ENCODE measurements at regions not wholly inside any gene's neighbourhood (a gene's known extent, or its start where the extent isn't known, plus 50 kb on each side); places are given as distances from the start of the nearest gene placed in this dataset.

DNA sequence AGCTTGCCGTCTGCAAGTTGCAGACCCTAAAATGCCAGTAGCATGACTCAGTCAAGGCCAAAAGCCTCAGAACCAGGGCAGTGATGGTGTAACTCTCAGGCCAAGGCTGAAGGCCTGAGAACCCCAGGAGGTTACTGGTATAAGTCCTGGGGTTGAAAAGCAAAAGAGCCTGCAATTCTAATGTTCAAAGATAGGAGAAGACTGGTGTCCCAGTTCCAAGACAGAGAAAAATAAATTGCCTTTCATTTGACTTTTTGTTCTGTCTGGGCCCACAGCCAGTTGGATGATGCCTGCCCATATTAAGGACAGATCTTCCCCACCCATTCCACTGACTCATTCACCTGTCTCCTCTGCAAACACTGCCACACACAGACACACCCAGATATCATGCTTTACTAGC, 673.2 kb downstream of the CDH18 start:
- H3K4me1 Mint-ChIP-seq (ENCODE audit: low read depth), result no peaks in the 10 kb centered on the region
- H3K9me3 Mint-ChIP-seq, result peaks cover 34% of the 10 kb centered on the region
- H3K27ac Mint-ChIP-seq, result no peak overlapping the region
- DNase-seq (ENCODE audit: low spot score), result no peak
- no peaks in the 10 kb centered on the region for H3K27me3 Mint-ChIP-seq (ENCODE audit: low read depth)
- no peaks in the 10 kb centered on the region for H3K36me3 Mint-ChIP-seq (ENCODE audit: low read depth)
- H3K4me3 Mint-ChIP-seq, result no peak overlapping the region

DNA sequence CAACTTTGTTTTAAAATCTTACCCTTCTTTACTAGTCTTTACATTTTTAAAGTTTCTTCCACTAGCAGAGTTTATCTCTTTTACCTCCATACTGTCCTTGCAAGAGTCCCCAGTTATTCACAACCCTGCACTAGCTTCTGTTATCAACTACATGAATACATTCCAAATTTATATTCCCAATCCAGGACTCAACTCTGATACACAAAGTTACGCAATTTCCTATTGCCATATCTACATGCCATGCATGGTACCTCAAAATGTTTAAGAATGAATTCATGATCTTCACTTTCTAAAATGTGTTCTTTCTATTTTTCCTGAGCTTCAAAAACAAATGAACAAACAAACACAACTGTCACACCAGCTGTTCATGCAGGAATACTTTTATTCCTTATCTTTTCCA, 668.7 kb downstream of the CDH18 start:
- H3K4me3 Mint-ChIP-seq, result no peak overlapping the region
- no peak for DNase-seq (ENCODE audit: low spot score)
- H3K27ac Mint-ChIP-seq, result no peak overlapping the region
- H3K36me3 Mint-ChIP-seq (ENCODE audit: low read depth), result no peaks in the 10 kb centered on the region
- no peaks in the 10 kb centered on the region for H3K4me1 Mint-ChIP-seq (ENCODE audit: low read depth)
- no peaks in the 10 kb centered on the region for H3K27me3 Mint-ChIP-seq (ENCODE audit: low read depth)
- peaks cover 23% of the 10 kb centered on the region for H3K9me3 Mint-ChIP-seq

DNA sequence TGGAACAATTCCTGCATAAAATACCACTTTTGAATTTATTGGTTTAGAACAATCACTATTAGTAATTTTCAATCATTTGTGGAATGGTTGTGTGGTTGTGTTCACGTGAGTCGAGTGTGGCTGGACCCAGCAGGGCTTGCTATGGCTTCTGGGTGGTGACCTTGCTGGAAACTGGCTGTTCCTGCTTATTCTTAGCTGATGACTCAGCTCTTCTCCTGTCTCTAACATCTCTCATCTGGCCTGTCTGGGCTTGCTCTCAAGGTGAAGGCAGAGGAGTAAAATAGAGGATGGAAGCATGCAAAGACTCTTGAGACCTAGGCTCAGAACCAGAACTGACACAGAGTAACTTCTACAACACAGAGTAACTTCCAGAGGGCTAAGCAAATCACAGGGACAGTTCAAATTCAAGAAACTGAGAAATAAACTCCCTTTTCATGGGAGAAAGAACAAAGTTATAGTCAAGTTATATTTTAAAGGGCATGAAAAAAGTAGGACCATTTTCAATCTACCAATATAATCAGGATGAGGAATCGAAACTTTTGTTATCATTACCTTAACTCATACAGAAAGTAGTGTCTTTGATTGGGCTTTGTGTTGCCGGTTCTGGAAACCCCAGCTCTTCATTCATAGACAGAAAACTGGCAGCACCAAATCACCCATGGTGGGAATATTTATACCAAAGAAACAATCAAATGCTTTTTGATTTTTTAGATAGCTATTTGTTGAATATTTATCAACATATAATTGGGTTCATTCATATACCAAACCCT, 665.1 kb downstream of the CDH18 start:
- H3K27ac Mint-ChIP-seq, result no peak overlapping the region
- H3K36me3 Mint-ChIP-seq (ENCODE audit: low read depth), result no peaks in the 10 kb centered on the region
- no peaks in the 10 kb centered on the region for H3K27me3 Mint-ChIP-seq (ENCODE audit: low read depth)
- H3K4me3 Mint-ChIP-seq, result no peak overlapping the region
- H3K4me1 Mint-ChIP-seq (ENCODE audit: low read depth), result no peaks in the 10 kb centered on the region
- H3K9me3 Mint-ChIP-seq, result peaks cover 23% of the 10 kb centered on the region
- no peak for DNase-seq (ENCODE audit: low spot score)

DNA sequence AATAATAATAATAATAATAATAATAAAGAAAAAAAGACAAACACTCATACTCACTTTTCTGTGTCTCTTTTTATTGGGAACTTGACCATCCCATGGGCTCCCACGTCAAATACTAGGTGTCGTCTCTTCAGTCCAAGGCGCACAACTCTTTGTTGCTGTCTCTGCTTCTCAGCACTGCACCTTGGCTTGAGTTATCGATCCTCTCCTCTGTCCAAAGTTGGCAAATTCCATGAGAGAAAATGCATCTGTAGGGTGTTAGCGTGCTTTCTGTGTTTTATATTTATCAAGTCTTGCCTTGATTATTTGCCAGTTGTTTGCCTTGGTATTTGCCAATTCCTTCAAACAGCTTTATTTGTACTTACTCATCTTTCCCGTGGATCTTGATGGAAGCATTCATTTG, 653.7 kb downstream of the CDH18 start:
- Mint-ChIP-seq H3K4me1 (ENCODE audit: low read depth) (no peaks in the 10 kb centered on the region), H3K36me3 (ENCODE audit: low read depth) (no peaks in the 10 kb centered on the region), H3K9me3 (peaks cover 36% of the 10 kb centered on the region), H3K27me3 (ENCODE audit: low read depth) (no peaks in the 10 kb centered on the region), H3K4me3 (no peak overlapping the region), H3K27ac (no peak overlapping the region)
- DNase-seq (ENCODE audit: low spot score), result no peak

DNA sequence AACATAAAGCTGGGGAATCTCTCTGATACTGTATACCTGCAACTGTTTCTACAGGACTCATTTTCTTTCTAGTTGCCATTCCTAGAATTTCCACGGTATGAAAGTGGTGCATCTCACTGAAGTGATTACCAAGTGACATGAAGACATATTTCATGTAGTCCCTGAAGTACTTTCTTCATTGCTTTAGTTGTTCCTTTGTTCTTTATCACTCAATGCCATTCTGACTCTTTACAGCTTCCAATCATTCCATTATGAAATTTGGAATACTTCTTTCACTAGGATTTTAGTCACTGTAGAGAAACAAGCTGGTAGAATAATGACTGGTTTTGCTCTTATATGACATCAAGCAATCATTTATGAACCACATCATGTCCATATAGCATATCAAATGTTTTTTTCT, 645.1 kb downstream of the CDH18 start:
- peaks cover 26% of the 10 kb centered on the region for H3K9me3 Mint-ChIP-seq
- DNase-seq (ENCODE audit: low spot score), result no peak
- H3K4me3 Mint-ChIP-seq, result no peak overlapping the region
- no peaks in the 10 kb centered on the region for H3K27me3 Mint-ChIP-seq (ENCODE audit: low read depth)
- no peaks in the 10 kb centered on the region for H3K4me1 Mint-ChIP-seq (ENCODE audit: low read depth)
- no peak overlapping the region for H3K27ac Mint-ChIP-seq
- H3K36me3 Mint-ChIP-seq (ENCODE audit: low read depth), result no peaks in the 10 kb centered on the region

DNA sequence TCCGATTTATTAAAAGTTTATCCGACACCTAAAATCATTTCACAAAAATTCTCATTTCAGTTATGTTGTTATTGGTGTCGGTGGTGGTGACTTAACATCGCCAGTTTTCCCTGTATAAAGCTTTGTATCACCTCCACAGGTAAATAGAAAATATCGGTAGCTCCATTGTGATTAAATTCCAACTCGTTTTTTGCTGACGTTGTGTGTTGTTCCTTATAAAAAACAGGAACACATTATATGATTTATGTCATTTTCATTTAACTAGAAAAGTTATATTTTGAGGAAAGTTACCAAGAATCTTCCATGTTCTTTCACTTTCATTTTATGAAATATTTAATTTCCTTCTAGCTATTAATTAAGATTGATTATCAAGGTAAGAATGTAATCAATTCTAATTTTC, 635.9 kb downstream of the CDH18 start:
- Mint-ChIP-seq H3K27me3 (ENCODE audit: low read depth) (no peaks in the 10 kb centered on the region), H3K27ac (no peak overlapping the region), H3K4me3 (no peak overlapping the region)

DNA sequence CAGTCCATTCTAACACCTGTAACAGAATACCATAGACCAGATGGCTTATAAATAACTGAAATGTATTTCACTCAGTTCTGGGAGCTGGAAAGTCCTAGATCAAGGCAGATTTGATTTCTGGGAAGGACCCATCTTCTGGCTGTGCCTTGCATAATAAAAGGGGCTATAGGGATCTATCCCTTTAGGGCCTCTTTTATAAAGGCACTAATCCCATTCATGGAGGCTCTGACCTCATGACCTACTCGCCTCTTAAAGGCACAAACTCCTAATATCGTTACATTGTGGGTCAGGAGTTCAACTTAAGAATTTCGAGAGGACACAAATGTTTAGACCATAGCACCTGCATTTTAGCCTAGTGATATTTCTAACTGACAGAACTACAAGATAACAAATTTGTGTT, 619.0 kb downstream of the CDH18 start:
- peaks cover 34% of the 10 kb centered on the region for H3K9me3 Mint-ChIP-seq

More for the DNA sequence above, 635.9 kb downstream of the CDH18 start:
- Mint-ChIP-seq H3K36me3 (ENCODE audit: low read depth) (no peaks in the 10 kb centered on the region), H3K9me3 (peaks cover 17% of the 10 kb centered on the region), H3K4me1 (ENCODE audit: low read depth) (no peaks in the 10 kb centered on the region)
- no peak for DNase-seq (ENCODE audit: low spot score)

DNA sequence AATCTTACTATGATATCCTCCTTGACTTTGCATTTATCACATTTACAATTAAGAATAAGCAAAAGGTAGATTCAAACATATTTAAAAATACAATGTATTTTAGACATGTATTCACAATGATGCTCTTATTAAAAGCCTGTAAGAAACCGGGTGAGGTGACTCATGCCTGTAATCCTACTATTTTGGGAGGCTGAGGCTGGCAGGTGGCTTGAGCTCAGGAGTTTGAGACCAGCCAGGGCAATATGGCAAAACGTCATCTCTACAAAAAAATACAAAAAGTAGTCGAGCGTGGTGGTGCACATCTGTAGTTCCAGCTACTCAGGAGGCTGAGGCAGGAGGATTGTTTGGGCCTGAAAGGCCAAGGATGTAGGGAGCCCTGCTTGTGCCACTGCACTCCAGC, 618.4 kb downstream of the CDH18 start:
- H3K27ac Mint-ChIP-seq, result no peak overlapping the region
- no peaks in the 10 kb centered on the region for H3K36me3 Mint-ChIP-seq (ENCODE audit: low read depth)
- peaks cover 29% of the 10 kb centered on the region for H3K9me3 Mint-ChIP-seq
- DNase-seq (ENCODE audit: low spot score), result no peak
- H3K27me3 Mint-ChIP-seq (ENCODE audit: low read depth), result no peaks in the 10 kb centered on the region
- no peaks in the 10 kb centered on the region for H3K4me1 Mint-ChIP-seq (ENCODE audit: low read depth)
- H3K4me3 Mint-ChIP-seq, result no peak overlapping the region

More for the DNA sequence above, 619.0 kb downstream of the CDH18 start:
- H3K27ac Mint-ChIP-seq, result no peak overlapping the region
- no peak for DNase-seq (ENCODE audit: low spot score)
- no peaks in the 10 kb centered on the region for H3K4me1 Mint-ChIP-seq (ENCODE audit: low read depth)
- H3K4me3 Mint-ChIP-seq, result no peak overlapping the region
- H3K36me3 Mint-ChIP-seq (ENCODE audit: low read depth), result no peaks in the 10 kb centered on the region
- no peaks in the 10 kb centered on the region for H3K27me3 Mint-ChIP-seq (ENCODE audit: low read depth)

DNA sequence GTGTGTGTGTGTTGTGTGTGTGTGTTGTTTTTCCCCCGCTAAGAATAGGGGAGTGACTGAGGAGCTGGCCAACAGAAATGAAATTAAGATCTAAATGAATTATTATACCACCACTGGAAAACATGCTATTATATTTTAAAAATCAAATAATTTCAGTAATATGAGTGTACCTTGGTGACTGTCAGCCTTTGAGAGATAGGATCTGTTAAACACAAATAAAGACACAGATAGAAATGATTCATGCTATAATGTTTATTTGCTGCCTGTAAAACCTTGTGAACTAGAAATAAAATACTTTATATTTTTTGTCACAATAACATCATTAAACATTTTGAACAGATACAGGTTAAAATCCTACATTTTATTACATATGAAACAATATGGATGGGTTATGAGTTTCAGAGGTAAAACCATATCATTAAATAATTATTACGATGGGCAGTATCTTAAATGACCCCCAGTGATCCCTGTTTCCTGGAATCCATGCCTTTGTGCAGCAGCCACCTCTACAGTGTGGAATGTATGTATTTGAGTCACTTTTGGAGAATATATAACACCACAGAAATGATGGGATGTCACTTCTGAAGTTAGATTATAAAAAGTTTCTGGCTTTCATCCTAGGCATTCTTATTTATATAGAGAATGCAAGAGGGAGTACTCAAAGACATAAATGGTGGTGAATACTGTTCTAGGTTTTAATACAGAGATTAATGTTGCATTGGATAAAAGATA, 617.2 kb downstream of the CDH18 start:
- Mint-ChIP-seq H3K27ac (no peak overlapping the region), H3K4me1 (ENCODE audit: low read depth) (no peaks in the 10 kb centered on the region), H3K27me3 (ENCODE audit: low read depth) (no peaks in the 10 kb centered on the region), H3K4me3 (no peak overlapping the region), H3K9me3 (peaks cover 23% of the 10 kb centered on the region), H3K36me3 (ENCODE audit: low read depth) (no peaks in the 10 kb centered on the region)
- DNase-seq (ENCODE audit: low spot score), result no peak

DNA sequence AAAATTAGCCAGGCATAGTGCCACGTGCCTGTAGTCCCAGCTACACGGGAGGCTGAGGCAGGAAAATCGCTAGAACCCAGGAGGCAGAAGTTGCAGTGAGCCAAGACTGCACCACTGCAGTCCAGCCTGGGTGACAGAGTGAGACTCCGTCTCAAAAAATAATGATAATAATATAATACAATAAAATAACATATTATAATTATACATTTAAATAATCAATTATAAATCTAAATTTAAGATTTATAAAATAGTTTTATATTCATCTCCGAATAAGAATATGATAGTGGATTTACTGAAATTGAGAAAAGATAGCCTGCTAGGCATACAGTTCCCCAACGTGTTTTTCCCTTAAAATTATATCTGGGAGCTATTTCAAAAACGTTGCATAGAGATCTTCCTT, 599.6 kb downstream of the CDH18 start:
- H3K4me1 Mint-ChIP-seq (ENCODE audit: low read depth), result no peaks in the 10 kb centered on the region
- H3K27me3 Mint-ChIP-seq (ENCODE audit: low read depth), result no peaks in the 10 kb centered on the region
- DNase-seq (ENCODE audit: low spot score), result no peak
- no peak overlapping the region for H3K27ac Mint-ChIP-seq
- H3K4me3 Mint-ChIP-seq, result no peak overlapping the region
- H3K9me3 Mint-ChIP-seq, result peaks cover 39% of the 10 kb centered on the region
- H3K36me3 Mint-ChIP-seq (ENCODE audit: low read depth), result no peaks in the 10 kb centered on the region

DNA sequence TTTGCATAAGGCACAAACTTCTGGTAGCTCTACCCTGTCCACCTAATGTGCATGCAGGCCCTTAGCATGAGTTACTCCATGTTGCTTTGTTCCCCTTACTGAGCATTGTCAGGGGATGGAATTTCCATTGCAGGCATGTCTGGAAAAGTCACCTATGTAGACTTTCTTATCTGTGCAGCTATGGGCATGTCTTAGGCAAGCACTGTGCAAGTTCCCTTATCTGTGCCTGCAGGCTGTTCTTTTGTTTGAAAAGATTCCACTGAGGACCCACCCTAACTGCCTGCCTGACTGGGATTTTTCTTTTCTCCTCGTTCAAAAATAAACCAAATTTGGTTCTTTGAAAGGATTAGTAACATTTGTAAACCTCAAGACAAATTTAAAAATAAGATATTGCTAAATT, 587.0 kb downstream of the CDH18 start:
- Mint-ChIP-seq H3K4me3 (no peak overlapping the region), H3K9me3 (peaks cover 31% of the 10 kb centered on the region), H3K27me3 (ENCODE audit: low read depth) (no peaks in the 10 kb centered on the region), H3K27ac (no peak overlapping the region), H3K36me3 (ENCODE audit: low read depth) (no peaks in the 10 kb centered on the region), H3K4me1 (ENCODE audit: low read depth) (no peaks in the 10 kb centered on the region)
- DNase-seq (ENCODE audit: low spot score), result no peak

DNA sequence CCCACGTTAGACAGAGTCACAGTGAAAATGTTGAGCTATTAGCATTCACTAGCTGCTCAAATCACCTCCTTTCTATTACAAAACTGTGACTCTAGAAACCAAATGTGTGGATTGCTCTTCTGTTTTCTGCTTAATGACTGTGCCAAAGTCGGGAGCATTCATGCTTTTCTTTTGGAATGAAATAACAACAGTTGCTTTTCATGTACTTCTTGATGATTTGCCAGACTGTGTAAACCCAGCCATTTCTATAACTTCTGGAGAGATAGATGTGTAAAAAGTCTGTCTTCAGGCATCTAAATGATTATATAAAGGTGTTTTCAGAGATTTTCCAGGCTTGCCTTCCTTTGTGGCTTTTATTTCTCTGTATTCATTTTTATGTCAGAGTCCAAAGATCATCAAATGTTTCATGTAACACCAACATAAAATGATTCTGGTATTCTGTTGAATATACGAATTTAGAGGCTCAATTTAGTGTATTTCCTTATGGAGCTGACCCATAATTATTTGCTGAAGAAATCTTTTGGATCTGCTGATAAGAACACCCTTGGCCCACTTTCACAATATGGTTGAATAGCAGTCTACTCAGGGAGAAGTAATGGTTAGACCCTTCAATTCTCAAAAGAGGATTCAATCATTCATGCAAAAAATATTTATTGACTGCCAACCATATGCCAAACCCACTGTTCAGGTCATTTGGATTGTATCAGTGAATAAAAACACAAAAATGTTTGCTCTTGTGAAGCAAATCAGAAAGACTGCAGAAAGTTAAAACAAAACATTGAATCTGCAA, 581.2 kb downstream of the CDH18 start:
- H3K4me1 Mint-ChIP-seq (ENCODE audit: low read depth), result no peaks in the 10 kb centered on the region
- no peak overlapping the region for H3K4me3 Mint-ChIP-seq
- no peak overlapping the region for H3K27ac Mint-ChIP-seq
- H3K27me3 Mint-ChIP-seq (ENCODE audit: low read depth), result no peaks in the 10 kb centered on the region
- H3K36me3 Mint-ChIP-seq (ENCODE audit: low read depth), result no peaks in the 10 kb centered on the region
- no peak for DNase-seq (ENCODE audit: low spot score)
- peaks cover 49% of the 10 kb centered on the region for H3K9me3 Mint-ChIP-seq

DNA sequence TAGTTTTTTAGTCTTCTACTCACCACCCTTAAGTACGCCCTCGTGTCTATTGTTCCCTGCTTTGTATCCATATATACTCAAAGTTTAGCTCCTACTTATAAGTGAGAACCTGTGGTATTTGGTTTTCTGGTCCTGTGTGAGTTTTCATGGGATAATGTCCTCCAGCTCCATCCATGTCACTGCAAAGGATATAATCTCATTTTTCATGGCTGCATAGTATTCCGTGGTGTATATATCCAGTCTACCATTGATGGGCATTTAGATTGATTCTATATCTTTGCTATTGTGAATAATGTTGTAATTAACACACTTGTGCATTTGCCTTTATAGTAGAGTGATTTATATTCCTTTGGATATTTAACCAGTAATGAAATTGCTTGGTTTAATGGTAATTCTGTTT, 579.9 kb downstream of the CDH18 start:
- Mint-ChIP-seq H3K27ac (no peak overlapping the region), H3K36me3 (ENCODE audit: low read depth) (no peaks in the 10 kb centered on the region), H3K4me1 (ENCODE audit: low read depth) (no peaks in the 10 kb centered on the region), H3K4me3 (no peak overlapping the region), H3K9me3 (peaks cover 56% of the 10 kb centered on the region), H3K27me3 (ENCODE audit: low read depth) (no peaks in the 10 kb centered on the region)
- no peak for DNase-seq (ENCODE audit: low spot score)

DNA sequence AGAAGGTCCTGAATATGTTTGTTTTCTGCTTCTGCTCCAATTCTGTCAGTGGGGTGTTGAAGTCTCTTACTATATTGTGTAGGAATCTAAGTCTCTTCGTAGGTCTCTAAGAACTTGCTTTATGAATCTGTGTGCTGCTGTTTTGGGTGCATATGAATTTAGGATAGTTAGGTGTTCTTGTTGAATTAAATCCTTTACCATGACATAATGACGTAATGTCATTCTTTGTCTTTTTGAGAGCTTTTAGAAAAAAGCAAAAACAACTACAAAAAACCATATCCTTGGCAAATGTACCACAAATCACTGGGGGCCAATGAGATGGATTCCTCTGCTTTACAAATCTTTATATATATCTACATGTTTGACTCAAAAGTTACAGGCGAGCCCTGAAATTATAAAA, 576.1 kb downstream of the CDH18 start:
- Mint-ChIP-seq H3K36me3 (ENCODE audit: low read depth) (no peaks in the 10 kb centered on the region), H3K27me3 (ENCODE audit: low read depth) (no peaks in the 10 kb centered on the region), H3K4me1 (ENCODE audit: low read depth) (no peaks in the 10 kb centered on the region), H3K9me3 (peaks cover 60% of the 10 kb centered on the region), H3K4me3 (no peak overlapping the region), H3K27ac (no peak overlapping the region)
- DNase-seq (ENCODE audit: low spot score), result no peak

Data from T-helper 2 cell treated with Interferon-gamma antibody and Interleukin-4, amounts not matched to agents 5 μg/mL and 100 μg/mL, for 36 hours (primary cell).